H1 (cell line): ENCODE measurements at regions not wholly inside any gene's neighbourhood (a gene's known extent, or its start where the extent isn't known, plus 50 kb on each side); places are given as distances from the start of the nearest gene placed in this dataset.

Source experiments
- CTCF ChIA-PET: fragments of 300-600 bp; sonication (Branson Sonifier 250); formaldehyde crosslinking; loops from one replicate; lab custom pipeline; 2021; ENCODE audit not compliant: partially characterized antibody; lab: Charles Lee
- POLR2A ChIA-PET: fragments of 300-600 bp; sonication (Branson Sonifier 250); formaldehyde crosslinking; loops from one replicate; lab custom pipeline; 2021; ENCODE audit warnings: inconsistent platforms; ENCODE audit not compliant: partially characterized antibody; lab: Charles Lee
- DNase-seq, 2 experiments: peaks; one replicate each; pipeline versions ENCODE4 v3.0.0 to v3.0.0-alpha.2; 2010 to 2022; ENCODE audit warnings: low spot score in 2 of 2, low read depth in 1 of 2, mixed read lengths in 1 of 2
- FAIRE-seq: peaks from 2 replicates; lab custom pipeline; 2011; peaks lifted over from hg19 to GRCh38; lab: Jason Lieb, UNC
- H2AFZ ChIP-seq: 2 replicates; pipeline ENCODE4 v1.8.1; 2012; ENCODE audit warnings: low read length, inconsistent platforms
- H2AK5ac ChIP-seq: 2 replicates; pipeline ENCODE4 v1.6.1; 2013; ENCODE audit warnings: low read depth, low read length
- H2BK120ac ChIP-seq: replicated peaks from 2 replicates; pipeline ENCODE3; 2013; ENCODE audit warnings: low read depth, low read length, inconsistent platforms
- H2BK12ac ChIP-seq: 2 replicates; pipeline ENCODE4 v1.6.1; 2013; ENCODE audit warnings: low read depth, low read length
- H2BK15ac ChIP-seq: 2 replicates; pipeline ENCODE4 v1.6.1; 2013; ENCODE audit warnings: low read length
- H2BK20ac ChIP-seq: 2 replicates; pipeline ENCODE4 v1.6.1; 2013; ENCODE audit warnings: low read length
- H2BK5ac ChIP-seq: 2 replicates; pipeline ENCODE4 v1.6.1; 2013; ENCODE audit warnings: low read depth, low read length
- H3K14ac ChIP-seq: 2 replicates; pipeline ENCODE4 v1.6.1; 2013; ENCODE audit warnings: inconsistent platforms; ENCODE audit not compliant: insufficient read length
- H3K18ac ChIP-seq: 2 replicates; pipeline ENCODE4 v1.6.1; 2013; ENCODE audit warnings: low read length; ENCODE audit errors: extremely low read depth
- H3K23ac ChIP-seq: 2 replicates; pipeline ENCODE4 v1.6.1; 2013; ENCODE audit warnings: inconsistent platforms; ENCODE audit not compliant: insufficient read length
- H3K23me2 ChIP-seq: 2 replicates; pipeline ENCODE4 v1.6.1; 2013; ENCODE audit warnings: low read depth, low read length
- H3K27ac ChIP-seq: 2 replicates; pipeline ENCODE4 v1.6.1; 2011; ENCODE audit warnings: low read depth, low read length, inconsistent platforms
- H3K27me3 ChIP-seq, 4 experiments: replicated peaks in 1 of 4; 1 replicate in 1 of 4; 2 replicates in 3 of 4; pipeline versions ENCODE4 v1.6.1 to v1.8.1; 2011 to 2013; ENCODE audit warnings: low read length in 3 of 4, mild to moderate bottlenecking in 3 of 4, inconsistent platforms in 2 of 4, mixed read lengths in 2 of 4, moderate library complexity in 1 of 4; ENCODE audit not compliant: control insufficient read depth in 3 of 4, insufficient read depth in 3 of 4; ENCODE audit errors: extremely low read depth in 1 of 4
- H3K36me3 ChIP-seq, 4 experiments: 2 replicates each; pipeline versions ENCODE4 v1.6.1 to v1.8.1; 2011 to 2013; ENCODE audit warnings: mild to moderate bottlenecking in 4 of 4, low read length in 3 of 4, moderate library complexity in 2 of 4, control low read depth in 1 of 4, inconsistent platforms in 1 of 4; ENCODE audit not compliant: insufficient read depth in 4 of 4, control insufficient read depth in 2 of 4
- H3K4ac ChIP-seq: replicated peaks from 2 replicates; pipeline ENCODE3; 2013; ENCODE audit warnings: low read length, low read depth, mixed read lengths, inconsistent platforms; ENCODE audit not compliant: insufficient read length
- H3K4me1 ChIP-seq, 4 experiments: replicated peaks in 1 of 4; 1 replicate in 1 of 4; 2 replicates in 3 of 4; pipeline versions ENCODE4 v1.6.1 to v1.8.1; 2011 to 2013; ENCODE audit warnings: low read length in 3 of 4, inconsistent platforms in 2 of 4, mixed read lengths in 1 of 4; ENCODE audit not compliant: insufficient read depth in 4 of 4, control insufficient read depth in 3 of 4
- H3K4me2 ChIP-seq, 2 experiments: 2 replicates each; pipeline versions ENCODE4 v1.6.1 to v1.8.1; 2011 to 2013; ENCODE audit warnings: low read depth in 2 of 2, low read length in 2 of 2, control low read depth in 1 of 2, inconsistent platforms in 1 of 2, mild to moderate bottlenecking in 1 of 2; ENCODE audit not compliant: insufficient read depth in 1 of 2
- H3K4me3 ChIP-seq, 4 experiments: fragments of 200-600, 300-600 bp in 1 of 4; sonication (generic), shearing (Covaris generic), sonication (Bioruptor Twin) in 1 of 4; 2 replicates each; pipeline versions ENCODE4 v1.5.1 to v1.8.1; 2011 to 2016; ENCODE audit warnings: low read length in 4 of 4, low read depth in 3 of 4, control low read depth in 2 of 4, inconsistent platforms in 2 of 4, mild to moderate bottlenecking in 2 of 4, mixed read lengths in 1 of 4, moderate library complexity in 1 of 4; ENCODE audit not compliant: insufficient read depth in 2 of 4; ENCODE audit errors: extremely low read depth in 1 of 4
- H3K56ac ChIP-seq: replicated peaks from 2 replicates; pipeline ENCODE3; 2013; ENCODE audit warnings: low read depth, mild to moderate bottlenecking, mixed read lengths, low read length, inconsistent platforms; ENCODE audit not compliant: insufficient read length
- H3K79me1 ChIP-seq: 2 replicates; pipeline ENCODE4 v1.6.1; 2013; ENCODE audit warnings: low read depth, low read length, control low read depth
- H3K79me2 ChIP-seq, 2 experiments: 2 replicates each; pipeline versions ENCODE4 v1.6.1 to v1.8.1; 2012 to 2013; ENCODE audit warnings: low read length in 2 of 2, mild to moderate bottlenecking in 2 of 2, inconsistent platforms in 1 of 2; ENCODE audit not compliant: insufficient read depth in 2 of 2, control insufficient read depth in 1 of 2
- H3K9ac ChIP-seq, 4 experiments: replicated peaks in 1 of 4; 1 replicate in 1 of 4; 2 replicates in 3 of 4; pipeline versions ENCODE4 v1.6.1 to v1.8.1; 2011 to 2013; ENCODE audit warnings: low read depth in 3 of 4, low read length in 3 of 4, control low read depth in 2 of 4, mild to moderate bottlenecking in 2 of 4, moderate library complexity in 2 of 4, inconsistent platforms in 1 of 4; ENCODE audit errors: extremely low read depth in 1 of 4
- H3K9me3 ChIP-seq, 2 experiments: 2 replicates each; pipeline versions ENCODE4 v1.6.1 to v1.8.1; 2012 to 2013; ENCODE audit warnings: mild to moderate bottlenecking in 2 of 2, moderate library complexity in 2 of 2, control low read depth in 1 of 2, inconsistent platforms in 1 of 2, low read depth in 1 of 2, low read length in 1 of 2, mixed read lengths in 1 of 2; ENCODE audit not compliant: insufficient read depth in 2 of 2
- H4K20me1 ChIP-seq, 2 experiments: replicated peaks in 1 of 2; 2 replicates each; pipeline versions ENCODE3 to v1.8.1; 2011 to 2013; ENCODE audit warnings: inconsistent platforms in 2 of 2, low read length in 2 of 2, mild to moderate bottlenecking in 1 of 2; ENCODE audit not compliant: insufficient read depth in 2 of 2, control insufficient read depth in 1 of 2
- H4K5ac ChIP-seq: 2 replicates; pipeline ENCODE4 v1.6.1; 2013; ENCODE audit warnings: low read length, low read depth, mixed read lengths, inconsistent platforms; ENCODE audit not compliant: insufficient read length
- H4K8ac ChIP-seq: 2 replicates; pipeline ENCODE4 v1.8.0; 2013; ENCODE audit warnings: mild to moderate bottlenecking, moderate library complexity, low read length, inconsistent platforms; ENCODE audit not compliant: insufficient read depth; ENCODE audit errors: extremely low read depth
- H4K91ac ChIP-seq: replicated peaks from 2 replicates; pipeline ENCODE3; 2013; ENCODE audit warnings: low read length, mixed read lengths, inconsistent platforms; ENCODE audit not compliant: insufficient read length
- BRCA1 ChIP-seq: IDR thresholded peaks from 2 replicates; pipeline ENCODE4 v1.6.1; 2012; ENCODE audit warnings: low read depth, low read length, improper control_type of control experiment
- CBX5 ChIP-seq: fragments of 300-800, 300-1000 bp; sonication (generic); IDR thresholded peaks from 2 replicates; pipeline ENCODE4 v1.7.1; 2016; ENCODE audit warnings: antibody characterized with exemption, low read length, low read depth
- CEBPB ChIP-seq: IDR thresholded peaks from 2 replicates; pipeline ENCODE4 v1.6.1; 2012; ENCODE audit warnings: low read depth, low read length
- EP300 ChIP-seq, 2 experiments: IDR thresholded peaks; 1 replicate in 1 of 2; 2 replicates in 1 of 2; pipeline ENCODE4 v1.6.1; 2011 to 2012; ENCODE audit warnings: low read depth in 2 of 2, low read length in 2 of 2, mild to moderate bottlenecking in 2 of 2, borderline replicate concordance in 1 of 2, inconsistent platforms in 1 of 2, moderate library complexity in 1 of 2
- PHF8 ChIP-seq: fragments of 200-600 bp; sonication (generic); conservative IDR thresholded peaks from 2 replicates; pipeline ENCODE4 v1.7.1; 2012; ENCODE audit warnings: low read depth, mild to moderate bottlenecking, inconsistent platforms, low read length, moderate library complexity
- POLR2AphosphoS5 ChIP-seq: IDR thresholded peaks from 2 replicates; pipeline ENCODE4 v1.6.1; 2011; ENCODE audit warnings: low read depth, low read length
- POU5F1 ChIP-seq: IDR thresholded peaks from 2 replicates; pipeline ENCODE4 v1.6.1; 2011; ENCODE audit warnings: low read depth, mild to moderate bottlenecking, low read length, moderate library complexity
- SAP30 ChIP-seq: fragments of 300-600 bp; sonication (generic); IDR thresholded peaks from 2 replicates; pipeline ENCODE4 v1.7.1; 2012; ENCODE audit warnings: low read length, moderate library complexity, mild to moderate bottlenecking, inconsistent platforms; ENCODE audit not compliant: insufficient read depth, insufficient replicate concordance
- SP1 ChIP-seq: IDR thresholded peaks from 2 replicates; pipeline ENCODE4 v1.6.1; 2011; ENCODE audit warnings: low read depth, low read length
- SP4 ChIP-seq: IDR thresholded peaks from 2 replicates; pipeline ENCODE4 v1.6.1; 2012; ENCODE audit warnings: low read length, inconsistent platforms
- SUZ12 ChIP-seq: fragments of 200-600 bp; sonication (generic); IDR thresholded peaks from 2 replicates; pipeline ENCODE4 v1.6.1; 2012; ENCODE audit warnings: mild to moderate bottlenecking, inconsistent platforms, low read length, moderate library complexity, mixed read lengths
- TAF1 ChIP-seq: IDR thresholded peaks from 2 replicates; pipeline ENCODE4 v1.6.1; 2011; ENCODE audit warnings: mild to moderate bottlenecking, low read depth, low read length
- TBP ChIP-seq: IDR thresholded peaks from 2 replicates; pipeline ENCODE4 v1.6.1; 2011; ENCODE audit warnings: low read depth, low read length, improper control_type of control experiment
- YY1 ChIP-seq: IDR thresholded peaks from 2 replicates; pipeline ENCODE4 v1.6.1; 2011; ENCODE audit warnings: low read depth, mild to moderate bottlenecking, low read length
- ZNF274 ChIP-seq: IDR thresholded peaks from 2 replicates; pipeline ENCODE4 v1.7.0; 2012; ENCODE audit warnings: low read length, borderline replicate concordance; ENCODE audit errors: extremely low read depth
- WGBS, 2 experiments: shearing (Covaris generic) in 1 of 2; methylation state at CpG; one replicate each; pipeline versions ENCODE4 v1.1.6 to v1.1.7; 2013 to 2015; ENCODE audit warnings: low lambda C conversion rate in 2 of 2, mixed read lengths in 2 of 2, inconsistent platforms in 1 of 2, low coverage in 1 of 2, missing lambda C conversion rate in 1 of 2; ENCODE audit not compliant: insufficient replicate concordance in 2 of 2, insufficient coverage in 1 of 2, insufficient read length in 1 of 2; ENCODE audit errors: extremely low coverage in 1 of 2, missing lambda C conversion rate in 1 of 2; 5-methylcytosine and 5-hydroxymethylcytosine counted together
- TF ChIP-seq, protein P1 (sequence below): IDR thresholded peaks from 2 replicates; pipeline ENCODE4 v1.6.1; 2011; ENCODE audit warnings: low read length, improper control_type of control experiment

DNA sequence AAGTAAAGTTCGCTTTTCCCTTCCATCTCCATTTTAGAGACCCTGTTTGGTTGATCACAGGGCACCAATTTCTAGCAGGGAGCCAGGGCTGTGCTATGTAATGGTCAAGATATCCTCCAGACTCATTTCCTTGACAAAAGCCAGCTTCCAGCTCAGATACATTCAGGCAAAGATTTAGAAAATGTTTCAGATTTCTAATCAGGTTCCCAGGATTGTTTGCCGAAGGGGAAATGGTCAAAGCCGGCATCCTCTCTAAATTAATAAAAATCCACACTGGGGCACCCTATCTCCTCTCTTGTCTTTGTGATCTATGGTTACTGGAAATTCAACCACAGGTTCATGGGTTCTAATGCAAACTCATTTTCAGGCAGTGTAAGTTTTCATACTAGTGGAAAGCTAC is 686.8 kb upstream of the KIF2B start:
- Histone ChIP-seq H4K5ac (no peak overlapping the region), H4K8ac (no peak overlapping the region), H2AFZ (no peak overlapping the region), H3K27me3 (no peaks in the 10 kb centered on the region), H2BK120ac (no peak overlapping the region), H3K36me3 (no peaks in the 10 kb centered on the region), H2BK5ac (no peak overlapping the region), H2BK20ac (no peak overlapping the region), H3K4me3 (no peak overlapping the region), H2AK5ac (no peak overlapping the region), H3K27ac (no peak overlapping the region), H2BK12ac (no peak overlapping the region), H3K4ac (no peak overlapping the region), H3K79me2 (no peaks in the 10 kb centered on the region), H2BK15ac (no peak overlapping the region), H3K23me2 (no peaks in the 10 kb centered on the region), H4K20me1 (no peaks in the 10 kb centered on the region), H3K4me1 (no peaks in the 10 kb centered on the region), H3K23ac (no peak overlapping the region), H3K4me2 (no peak overlapping the region), H3K9me3 (no peaks in the 10 kb centered on the region), H3K9ac (no peak overlapping the region), H3K14ac (no peak overlapping the region), H3K18ac (no peak overlapping the region), H3K79me1 (no peaks in the 10 kb centered on the region), H3K56ac (no peak overlapping the region), H4K91ac (no peak overlapping the region)
- CTCF ChIA-PET = no interaction called here
- 80% methylated on average over 3 of the region's 3 CpGs; no CpG with 5 or more reads in 1 of the 2 experiments for WGBS, 2 experiments
- POLR2A ChIA-PET = no interaction called here
- DNase-seq (no peak), FAIRE-seq (no peak)
- TF ChIP-seq TBP (no peak), BRCA1 (no peak), CBX5 (no peak), CEBPB (no peak), EP300 (IDR thresholded peaks at IDR 0.05; ENCODE audit: borderline replicate concordance in 1 of 2, low read depth in 2 of 2, low read length in 2 of 2) (no peak), SAP30 (no peak), ZNF274 (no peak), SP4 (no peak), YY1 (no peak), SUZ12 (no peak), POU5F1 (no peak), PHF8 (no peak), TAF1 (no peak), SP1 (no peak), POLR2AphosphoS5 (no peak)
- TF ChIP-seq, protein P1, sequence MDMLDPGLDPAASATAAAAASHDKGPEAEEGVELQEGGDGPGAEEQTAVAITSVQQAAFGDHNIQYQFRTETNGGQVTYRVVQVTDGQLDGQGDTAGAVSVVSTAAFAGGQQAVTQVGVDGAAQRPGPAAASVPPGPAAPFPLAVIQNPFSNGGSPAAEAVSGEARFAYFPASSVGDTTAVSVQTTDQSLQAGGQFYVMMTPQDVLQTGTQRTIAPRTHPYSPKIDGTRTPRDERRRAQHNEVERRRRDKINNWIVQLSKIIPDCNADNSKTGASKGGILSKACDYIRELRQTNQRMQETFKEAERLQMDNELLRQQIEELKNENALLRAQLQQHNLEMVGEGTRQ = no peak
